ENCODE measurements at regions not wholly inside any gene's neighbourhood (a gene's known extent, or its start where the extent isn't known, plus 50 kb on each side); places are given as distances from the start of the nearest gene placed in this dataset.

DNA sequence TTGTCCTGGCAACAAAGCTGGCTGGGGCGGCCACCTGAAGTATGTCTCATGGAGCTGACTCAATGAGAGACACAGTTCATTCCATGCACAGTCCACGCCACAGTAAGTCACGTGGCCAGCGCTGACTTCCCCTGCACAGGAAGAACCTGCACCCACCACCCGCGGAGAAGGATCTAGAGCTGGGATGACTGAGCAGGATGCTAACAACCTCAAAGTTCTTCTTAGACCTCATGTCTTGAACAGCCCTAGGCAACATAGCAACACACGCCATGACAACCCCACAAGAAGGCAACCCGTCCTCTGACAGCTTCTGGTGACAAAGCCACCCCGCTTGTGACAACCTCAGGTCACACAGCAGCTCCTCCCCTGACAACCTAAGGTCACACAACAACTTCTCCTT lies 76.9 kb upstream of the B3GAT1 start:
- ATAC-seq (ENCODE audit: low read depth): no peak
- H3K9me3 Mint-ChIP-seq (ENCODE audit: insufficient read depth): no peaks in the 10 kb centered on the region
- H3K4me3 Mint-ChIP-seq: no peak overlapping the region
- intact Hi-C loops (cut with micrococcal nuclease): no loop called here
- H4K20me1 ChIP-seq (ENCODE audit: control insufficient read depth, insufficient read depth, low read length, poor library complexity, severe bottlenecking): no peaks in the 10 kb centered on the region
- H2AFZ ChIP-seq (ENCODE audit: insufficient read depth, low read depth, low read length, poor library complexity, severe bottlenecking): no peak overlapping the region
- H3K79me2 ChIP-seq (ENCODE audit: control insufficient read depth, insufficient read depth, low read length): no peaks in the 10 kb centered on the region
- H3K9ac ChIP-seq (ENCODE audit: low read length): no peak overlapping the region
- H3K4me1 ChIP-seq (ENCODE audit: control insufficient read depth in 2 of 2, insufficient read depth in 2 of 2, low read length in 2 of 2): no peaks in the 10 kb centered on the region
- DNase-seq: no peak
- no peaks in the 10 kb centered on the region for H3K4me1 Mint-ChIP-seq
- CTCF ChIA-PET: no interaction called here
- H3K4me3 ChIP-seq (ENCODE audit: control extremely low read depth in 1 of 5, extremely low read depth in 1 of 5, insufficient read depth in 1 of 5, low read depth in 2 of 5, low read length in 4 of 5): no peak overlapping the region
- H3K27me3 ChIP-seq (replicated peaks in 1 of 4; ENCODE audit: control extremely low read depth in 1 of 4, control insufficient read depth in 3 of 4, insufficient read depth in 4 of 4, low read length in 3 of 4): no peaks in the 10 kb centered on the region
- H3K27me3 Mint-ChIP-seq: peaks cover 3% of the 10 kb centered on the region
- no peak for TF ChIP-seq EZH2 (IDR thresholded peaks at IDR 0.05; ENCODE audit: borderline replicate concordance, insufficient read depth, low read depth, low read length, poor library complexity, severe bottlenecking)
- TF ChIP-seq, protein P1, sequence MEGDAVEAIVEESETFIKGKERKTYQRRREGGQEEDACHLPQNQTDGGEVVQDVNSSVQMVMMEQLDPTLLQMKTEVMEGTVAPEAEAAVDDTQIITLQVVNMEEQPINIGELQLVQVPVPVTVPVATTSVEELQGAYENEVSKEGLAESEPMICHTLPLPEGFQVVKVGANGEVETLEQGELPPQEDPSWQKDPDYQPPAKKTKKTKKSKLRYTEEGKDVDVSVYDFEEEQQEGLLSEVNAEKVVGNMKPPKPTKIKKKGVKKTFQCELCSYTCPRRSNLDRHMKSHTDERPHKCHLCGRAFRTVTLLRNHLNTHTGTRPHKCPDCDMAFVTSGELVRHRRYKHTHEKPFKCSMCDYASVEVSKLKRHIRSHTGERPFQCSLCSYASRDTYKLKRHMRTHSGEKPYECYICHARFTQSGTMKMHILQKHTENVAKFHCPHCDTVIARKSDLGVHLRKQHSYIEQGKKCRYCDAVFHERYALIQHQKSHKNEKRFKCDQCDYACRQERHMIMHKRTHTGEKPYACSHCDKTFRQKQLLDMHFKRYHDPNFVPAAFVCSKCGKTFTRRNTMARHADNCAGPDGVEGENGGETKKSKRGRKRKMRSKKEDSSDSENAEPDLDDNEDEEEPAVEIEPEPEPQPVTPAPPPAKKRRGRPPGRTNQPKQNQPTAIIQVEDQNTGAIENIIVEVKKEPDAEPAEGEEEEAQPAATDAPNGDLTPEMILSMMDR (IDR thresholded peaks at IDR 0.05): no peak
- H3K4me2 ChIP-seq (replicated peaks; ENCODE audit: low read depth, low read length, poor library complexity, severe bottlenecking): no peak overlapping the region
- POLR2A ChIA-PET: no interaction called here
- WGBS (ENCODE audit: insufficient coverage): 82% methylated on average over 9 of the region's 9 CpGs
- H3K36me3 ChIP-seq (replicated peaks in 1 of 2; ENCODE audit: control extremely low read depth in 1 of 2, control insufficient read depth in 1 of 2, extremely low read depth in 1 of 2, insufficient read depth in 2 of 2, low read length in 1 of 2): no peaks in the 10 kb centered on the region
- H3K27ac Mint-ChIP-seq: no peak overlapping the region
- H3K9me3 ChIP-seq (ENCODE audit: control extremely low read depth in 1 of 3, control insufficient read depth in 2 of 3, insufficient read depth in 1 of 3, low read length in 2 of 3): peaks cover 0 to 3% (median 0%) of the 10 kb centered on the region in 3 donors
- no peak overlapping the region for H3K27ac ChIP-seq (ENCODE audit: low read length in 2 of 2)

DNA sequence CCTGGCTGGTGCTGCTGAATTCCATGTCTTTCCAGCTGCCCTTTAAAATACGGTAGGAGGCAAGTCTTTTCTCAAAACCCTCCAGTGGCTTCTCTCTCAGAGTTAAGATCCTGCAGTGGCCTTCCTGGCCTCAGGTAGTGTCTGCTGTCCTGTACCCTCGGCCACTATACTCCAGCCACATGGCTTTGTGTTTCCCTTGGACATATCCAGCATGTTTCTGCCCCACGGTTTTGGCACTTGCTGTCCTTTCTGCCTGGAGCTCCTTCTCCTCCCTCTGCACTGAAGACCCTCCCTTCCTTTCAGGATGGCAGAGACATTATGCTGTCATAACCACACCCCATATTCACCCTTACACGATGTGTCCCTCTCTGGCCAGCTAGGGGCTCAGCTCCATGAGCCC lies 76.5 kb upstream of the B3GAT1 start:
- H3K4me1 Mint-ChIP-seq: no peaks in the 10 kb centered on the region
- DNase-seq: no peak
- H3K9me3 Mint-ChIP-seq (ENCODE audit: insufficient read depth): no peaks in the 10 kb centered on the region
- no peak overlapping the region for H3K4me2 ChIP-seq (replicated peaks; ENCODE audit: low read depth, low read length, poor library complexity, severe bottlenecking)
- no peak overlapping the region for H3K27ac ChIP-seq (ENCODE audit: low read length in 2 of 2)
- intact Hi-C loops (cut with micrococcal nuclease): no loop called here
- H3K27me3 ChIP-seq (replicated peaks in 1 of 4; ENCODE audit: control extremely low read depth in 1 of 4, control insufficient read depth in 3 of 4, insufficient read depth in 4 of 4, low read length in 3 of 4): no peaks in the 10 kb centered on the region
- H3K27me3 Mint-ChIP-seq: peaks cover 3% of the 10 kb centered on the region
- no peaks in the 10 kb centered on the region for H3K36me3 ChIP-seq (replicated peaks in 1 of 2; ENCODE audit: control extremely low read depth in 1 of 2, control insufficient read depth in 1 of 2, extremely low read depth in 1 of 2, insufficient read depth in 2 of 2, low read length in 1 of 2)
- no peak overlapping the region for H3K9ac ChIP-seq (ENCODE audit: low read length)
- no peaks in the 10 kb centered on the region for H3K79me2 ChIP-seq (ENCODE audit: control insufficient read depth, insufficient read depth, low read length)
- H4K20me1 ChIP-seq (ENCODE audit: control insufficient read depth, insufficient read depth, low read length, poor library complexity, severe bottlenecking): no peaks in the 10 kb centered on the region
- H2AFZ ChIP-seq (ENCODE audit: insufficient read depth, low read depth, low read length, poor library complexity, severe bottlenecking): no peak overlapping the region
- 68% methylated on average over 4 of the region's 4 CpGs for WGBS (ENCODE audit: insufficient coverage)
- ChIA-PET CTCF (no interaction called here), POLR2A (no interaction called here)
- ATAC-seq (ENCODE audit: low read depth): no peak
- peaks cover 0 to 3% (median 0%) of the 10 kb centered on the region in 3 donors for H3K9me3 ChIP-seq (ENCODE audit: control extremely low read depth in 1 of 3, control insufficient read depth in 2 of 3, insufficient read depth in 1 of 3, low read length in 2 of 3)
- no peak overlapping the region for H3K27ac Mint-ChIP-seq
- no peak overlapping the region for H3K4me3 ChIP-seq (ENCODE audit: control extremely low read depth in 1 of 5, extremely low read depth in 1 of 5, insufficient read depth in 1 of 5, low read depth in 2 of 5, low read length in 4 of 5)
- H3K4me3 Mint-ChIP-seq: no peak overlapping the region
- no peak for TF ChIP-seq EZH2 (IDR thresholded peaks at IDR 0.05; ENCODE audit: borderline replicate concordance, insufficient read depth, low read depth, low read length, poor library complexity, severe bottlenecking)
- TF ChIP-seq, protein P1 (IDR thresholded peaks at IDR 0.05): no peak
- H3K4me1 ChIP-seq (ENCODE audit: control insufficient read depth in 2 of 2, insufficient read depth in 2 of 2, low read length in 2 of 2): no peaks in the 10 kb centered on the region
